Hematopoietic multipotent progenitor cell treated with erythropoietin and hydrocortisone succinate and interleukin-3 and kit ligand, for 17 days (in vitro differentiated cells): ENCODE measurements at regions not wholly inside any gene's neighbourhood (a gene's known extent, or its start where the extent isn't known, plus 50 kb on each side); places are given as distances from the start of the nearest gene placed in this dataset.
"Not testable (repeated sequence)": the region's sequence is repeated elsewhere in the genome, so short reads cannot be mapped to it uniquely, and the experiment has no call there.

Source experiments
- DNase-seq: peaks from one replicate; pipeline ENCODE4 v3.0.0-alpha.2; 2015; ENCODE audit warnings: low spot score

- DNase-seq = no peak
These were observed 118.2 kb downstream of the ZNF22 start for GRCh38 chr10:45118929-45119328.

DNA sequence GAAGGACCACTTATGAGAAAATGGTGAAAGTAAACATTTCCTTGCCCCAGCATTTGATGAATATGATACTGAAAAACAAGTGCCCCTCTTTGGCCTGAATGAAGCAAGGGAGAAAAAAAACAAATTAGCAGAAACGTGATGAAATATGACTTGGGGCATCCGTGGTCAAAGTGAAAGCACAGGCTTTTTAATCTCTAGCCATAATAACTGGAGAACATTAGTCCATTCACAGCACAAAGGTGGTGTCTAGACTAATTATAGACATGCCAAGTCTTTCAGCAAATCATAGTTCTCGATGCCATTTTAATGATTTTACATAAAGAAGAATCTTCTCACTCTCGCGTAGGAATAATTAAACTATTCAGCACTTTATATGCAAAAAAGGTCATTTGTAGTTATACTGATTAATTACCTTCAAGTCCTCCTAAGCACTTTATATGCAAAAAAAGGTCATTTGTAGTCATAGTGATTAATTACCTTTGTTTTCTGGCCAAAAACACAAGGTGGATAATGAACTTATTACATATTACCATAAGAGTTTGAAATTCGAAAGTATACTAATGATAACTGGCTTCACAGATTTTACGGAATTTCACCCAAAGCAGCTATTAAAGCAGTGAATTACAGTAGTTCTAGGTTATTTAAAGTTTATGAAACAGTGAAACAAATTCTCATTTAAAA, 121.6 kb downstream of the ZNF22 start:
- DNase-seq = not testable (repeated sequence)

- no peak for DNase-seq
These were observed 134.9 kb downstream of the ZNF22 start for GRCh38 chr10:45135443-45136198.

DNA sequence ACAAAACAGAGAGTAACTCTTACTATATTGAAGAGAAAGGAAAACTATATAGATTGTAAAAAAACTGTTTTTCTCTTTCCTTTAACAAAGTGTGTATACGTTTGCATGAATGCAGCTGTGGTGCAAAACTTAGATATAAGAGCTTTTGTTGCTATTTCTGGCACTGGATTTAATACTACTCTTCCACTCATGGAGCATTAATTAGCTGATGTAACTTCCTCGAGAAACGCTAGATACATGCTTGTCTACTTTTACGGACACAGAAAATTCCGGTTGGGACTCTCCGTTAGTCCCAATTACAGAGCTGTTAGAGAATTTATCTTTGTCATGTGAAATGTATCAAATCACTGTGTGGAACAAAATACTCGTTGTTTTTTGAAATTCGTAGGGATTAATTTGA, 135.5 kb downstream of the ZNF22 start:
- DNase-seq = no peak

GRCh38 chr10:45144326-45145070, 143.8 kb downstream of the ZNF22 start:
- no peak for DNase-seq

DNA sequence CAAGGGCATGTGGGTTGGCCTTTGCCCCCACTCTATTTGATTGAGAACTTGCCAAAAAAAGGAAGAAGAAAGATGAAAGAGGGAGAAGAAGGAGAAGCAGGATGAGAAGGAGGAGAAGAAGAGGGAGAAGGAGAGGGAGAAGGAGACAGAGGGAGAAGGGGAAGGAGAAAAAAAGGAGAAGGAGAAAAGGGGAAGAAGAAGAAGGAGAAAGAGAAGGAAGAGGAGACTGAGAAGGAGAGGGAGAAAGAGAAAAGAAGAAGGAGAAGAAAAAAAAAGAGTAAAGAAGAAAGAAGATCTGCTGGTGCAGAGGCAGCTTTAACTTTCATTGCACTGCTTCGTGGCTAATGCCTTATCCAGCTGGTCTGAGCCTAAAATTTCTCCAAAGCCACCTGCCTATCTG, 144.4 kb downstream of the ZNF22 start:
- not testable (repeated sequence) for DNase-seq

DNA sequence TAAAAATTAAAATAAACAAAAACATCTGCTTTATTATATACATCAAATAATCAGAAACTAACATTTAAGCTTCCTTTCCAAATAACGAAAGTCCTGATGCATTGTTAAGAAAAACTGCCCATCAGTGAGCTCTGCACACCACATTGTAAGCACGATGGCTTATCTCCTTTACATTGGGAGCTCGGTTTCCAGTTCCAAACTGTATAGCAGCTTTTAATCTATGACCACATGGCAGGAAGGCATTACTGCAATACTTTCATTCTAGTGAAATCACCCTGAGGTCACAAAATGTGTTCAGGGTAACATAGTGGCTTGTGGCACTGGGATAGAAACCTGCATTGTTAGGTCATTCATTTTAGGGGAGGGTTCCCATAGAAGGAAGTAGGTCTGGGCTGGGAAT, 146.3 kb downstream of the ZNF22 start:
- DNase-seq = no peak

GRCh38 chr10:45150997-45151396, 150.3 kb downstream of the ZNF22 start:
- no peak for DNase-seq

GRCh38 chr10:45151467-45152214, 150.9 kb downstream of the ZNF22 start:
- DNase-seq = no peak

DNA sequence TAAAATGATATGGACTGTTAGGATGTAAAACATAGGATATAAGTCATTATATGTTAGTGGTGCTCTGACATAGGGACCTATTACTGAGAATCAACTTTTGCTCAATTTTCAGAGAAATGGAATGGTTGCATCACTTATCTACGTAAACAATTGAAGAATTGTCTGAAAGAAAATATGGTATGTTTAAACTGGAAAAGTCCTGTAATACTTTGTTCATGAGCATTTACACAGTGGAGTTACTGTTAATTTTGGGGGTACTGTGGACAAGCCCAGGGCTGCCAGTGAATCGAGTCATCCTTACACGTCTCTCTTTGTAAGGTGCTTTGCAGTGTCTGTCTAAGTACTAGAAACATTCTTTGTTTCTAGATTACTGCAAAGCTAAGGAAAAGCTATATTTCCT, 152.0 kb downstream of the ZNF22 start:
- no peak for DNase-seq

- DNase-seq = no peak
These were observed 153.8 kb downstream of the ZNF22 start for GRCh38 chr10:45154502-45154901.

GRCh38 chr10:45155784-45156183, 155.1 kb downstream of the ZNF22 start:
- DNase-seq = no peak

DNA sequence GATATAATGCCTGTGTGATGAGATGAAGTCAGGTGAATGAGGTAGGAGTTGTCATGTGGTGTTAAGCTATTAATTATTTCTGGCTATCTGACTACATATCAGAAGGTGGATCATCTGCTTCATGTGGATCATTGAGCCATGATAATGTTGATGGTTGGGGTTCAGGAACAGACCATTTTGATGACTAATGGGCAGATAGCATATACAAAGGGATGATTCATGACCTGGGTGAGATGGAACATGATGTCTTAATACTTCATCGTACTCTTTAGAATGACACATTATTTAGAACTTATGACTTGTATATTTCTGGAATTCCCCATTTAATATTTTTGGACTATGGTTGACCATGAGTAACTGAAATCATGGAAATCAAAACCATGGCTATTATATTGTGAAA, 155.1 kb downstream of the OR13A1 start:
- DNase-seq = no peak

DNA sequence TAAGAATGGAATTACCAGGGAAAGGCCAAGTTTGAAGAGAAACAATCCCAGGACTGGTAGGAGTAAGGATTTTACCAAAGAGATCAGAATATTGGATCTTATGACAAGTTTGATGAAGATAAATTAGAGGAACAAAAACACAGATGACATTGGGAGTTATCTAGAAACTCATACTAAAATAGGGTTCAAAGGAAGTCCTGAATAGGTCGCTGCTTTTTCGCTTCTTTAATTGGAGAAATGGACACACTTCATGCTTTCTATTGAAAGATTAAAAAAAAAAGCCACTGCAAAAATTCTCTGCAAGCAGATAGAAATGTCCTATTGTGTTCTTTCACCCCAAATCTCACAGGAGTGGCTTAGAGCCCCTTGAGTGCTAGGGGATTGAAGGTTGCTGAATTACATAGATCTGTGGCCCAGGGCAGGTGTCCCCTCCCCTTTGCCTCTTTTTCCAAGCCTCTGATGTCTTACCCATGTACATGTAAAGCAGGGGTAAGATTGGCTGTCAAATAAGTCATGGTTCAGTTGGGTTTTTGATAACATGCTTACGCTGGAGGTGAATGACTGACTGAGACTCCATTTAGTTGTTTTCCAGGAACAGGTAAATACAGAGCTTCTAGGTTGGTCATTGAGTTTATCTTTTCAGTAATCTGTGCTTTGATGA, 152.0 kb downstream of the OR13A1 start:
- no peak for DNase-seq

- not testable (repeated sequence) for DNase-seq
These were observed 139.8 kb downstream of the OR13A1 start for GRCh38 chr10:45175520-45176118.

DNA sequence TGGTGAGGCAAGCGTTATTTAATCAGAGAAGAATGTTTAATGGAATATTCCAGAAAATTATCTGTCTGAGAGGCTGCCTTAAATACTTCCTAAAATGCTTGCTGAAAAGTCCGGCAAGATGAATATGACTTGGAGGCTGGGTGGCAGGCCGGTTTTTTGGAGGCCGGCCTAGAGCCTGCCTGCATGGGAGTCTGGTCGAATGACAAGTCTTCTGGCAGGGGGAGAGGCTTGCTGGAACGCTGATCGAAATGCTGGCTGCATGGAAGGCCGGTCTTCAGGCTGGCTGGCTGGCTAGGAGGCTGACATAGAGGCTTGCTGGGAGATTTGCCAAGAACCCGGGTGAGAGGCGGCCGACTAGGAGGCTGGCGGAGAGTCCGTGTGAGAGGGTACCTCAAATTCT, 135.7 kb downstream of the OR13A1 start:
- no peak for DNase-seq

- DNase-seq = no peak
These were observed 134.9 kb downstream of the OR13A1 start for GRCh38 chr10:45180507-45180906.

- DNase-seq = no peak
These were observed 134.2 kb downstream of the OR13A1 start for GRCh38 chr10:45180946-45181875.

DNA sequence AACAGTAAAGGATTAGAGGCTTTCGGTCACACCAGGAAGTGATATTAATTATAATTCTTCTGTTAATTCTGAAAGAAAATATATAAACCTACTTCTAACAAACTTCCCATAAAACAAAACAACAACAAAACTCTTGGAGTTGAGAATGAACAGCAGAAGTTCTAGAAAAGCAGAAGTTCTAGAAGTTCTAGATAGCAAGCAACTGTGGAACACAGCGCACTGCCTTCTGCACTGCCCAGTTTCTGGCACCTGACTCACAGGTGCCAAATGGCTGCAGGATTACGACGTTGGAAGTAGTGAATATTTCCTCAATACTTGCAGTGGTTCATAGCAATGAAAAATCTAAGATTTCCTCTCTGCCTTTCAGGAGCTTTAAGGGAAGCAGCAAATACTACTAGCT, 132.2 kb downstream of the OR13A1 start:
- DNase-seq = no peak

DNA sequence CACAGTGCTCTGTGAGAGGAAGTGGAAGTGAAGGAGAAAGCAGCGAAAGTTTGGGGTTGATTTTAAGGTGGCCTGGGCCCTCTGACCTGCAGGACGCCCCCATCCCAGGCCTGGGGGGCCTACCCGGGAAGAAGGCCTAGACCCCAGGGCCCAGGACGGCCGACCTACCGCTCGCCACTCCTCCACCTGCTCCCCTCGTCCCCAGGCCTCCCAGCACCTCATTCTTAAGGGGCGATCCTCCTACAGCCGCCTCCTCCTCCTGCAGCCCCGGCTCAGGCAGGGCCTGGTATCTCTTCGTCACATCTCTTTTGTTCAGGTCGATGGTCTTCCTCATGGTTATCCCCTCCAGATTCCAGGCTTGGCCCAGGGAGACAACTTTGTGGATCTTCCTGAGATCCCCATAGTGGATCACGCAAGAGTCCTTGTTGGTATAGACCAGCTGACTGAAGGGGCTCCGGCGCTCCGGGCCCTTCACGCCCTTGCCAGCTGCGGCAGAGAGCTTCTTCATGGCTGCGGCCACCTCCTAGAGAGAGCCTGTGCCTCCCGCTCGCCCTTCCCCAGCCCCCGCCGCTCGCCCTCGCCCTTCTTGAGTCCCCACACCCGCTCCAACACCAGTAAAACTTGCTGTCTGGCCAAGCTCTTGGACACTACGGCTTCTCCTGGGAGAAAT, 117.5 kb downstream of the OR13A1 start:
- no peak for DNase-seq
